ENCODE measurements at regions not wholly inside any gene's neighbourhood (a gene's known extent, or its start where the extent isn't known, plus 50 kb on each side); places are given as distances from the start of the nearest gene placed in this dataset.

- DNase-seq (ENCODE audit: low read depth in 2 of 3, low spot score in 1 of 3): no peak
Observed at GRCh38 chr11:15726221-15726746, 611.6 kb downstream of the INSC start.

GRCh38 chr11:15726893-15727519 lies 612.3 kb downstream of the INSC start:
- no peak for DNase-seq (ENCODE audit: low read depth in 2 of 3, low spot score in 1 of 3)

- no peak for DNase-seq (ENCODE audit: low read depth in 2 of 3, low spot score in 1 of 3)
Observed at GRCh38 chr11:15727520-15727914, 612.8 kb downstream of the INSC start.

GRCh38 chr11:15728207-15728606 lies 613.5 kb downstream of the INSC start:
- DNase-seq (ENCODE audit: low read depth in 2 of 3, low spot score in 1 of 3): no peak

- DNase-seq (ENCODE audit: low read depth in 2 of 3, low spot score in 1 of 3): no peak
Observed at GRCh38 chr11:15730263-15730994, 615.7 kb downstream of the INSC start.

- DNase-seq (ENCODE audit: low read depth in 2 of 3, low spot score in 1 of 3): no peak
Observed at GRCh38 chr11:15730995-15731385, 616.3 kb downstream of the INSC start.

- DNase-seq (ENCODE audit: low read depth in 2 of 3, low spot score in 1 of 3): no peak
Observed at GRCh38 chr11:15735706-15736105, 620.6 kb downstream of the SOX6 start.

- DNase-seq (ENCODE audit: low read depth in 2 of 3, low spot score in 1 of 3): no peak
Observed at GRCh38 chr11:15737320-15737719, 619.0 kb downstream of the SOX6 start.

- no peak for DNase-seq (ENCODE audit: low read depth in 2 of 3, low spot score in 1 of 3)
Observed at GRCh38 chr11:15738931-15739330, 617.4 kb downstream of the SOX6 start.

- no peak for DNase-seq (ENCODE audit: low read depth in 2 of 3, low spot score in 1 of 3)
Observed at GRCh38 chr11:15742626-15743519, 613.5 kb downstream of the SOX6 start.

GRCh38 chr11:15744693-15745092 lies 611.7 kb downstream of the SOX6 start:
- DNase-seq (ENCODE audit: low read depth in 2 of 3, low spot score in 1 of 3): no peak

- DNase-seq (ENCODE audit: low read depth in 2 of 3, low spot score in 1 of 3): no peak
Observed at GRCh38 chr11:15745266-15745665, 611.1 kb downstream of the SOX6 start.

GRCh38 chr11:15747671-15748070 lies 608.7 kb downstream of the SOX6 start:
- no peak for DNase-seq (ENCODE audit: low read depth in 2 of 3, low spot score in 1 of 3)

- DNase-seq (ENCODE audit: low read depth in 2 of 3, low spot score in 1 of 3): no peak
Observed at GRCh38 chr11:15748132-15748531, 608.2 kb downstream of the SOX6 start.

- DNase-seq (ENCODE audit: low read depth in 2 of 3, low spot score in 1 of 3): no peak
Observed at GRCh38 chr11:15748741-15749140, 607.6 kb downstream of the SOX6 start.

GRCh38 chr11:15750535-15751308 lies 605.6 kb downstream of the SOX6 start:
- DNase-seq (ENCODE audit: low read depth in 2 of 3, low spot score in 1 of 3): no peak

- DNase-seq (ENCODE audit: low read depth in 2 of 3, low spot score in 1 of 3): no peak
Observed at GRCh38 chr11:15754221-15754620, 602.1 kb downstream of the SOX6 start.

GRCh38 chr11:15757048-15757698 lies 599.2 kb downstream of the SOX6 start:
- no peak for DNase-seq (ENCODE audit: low read depth in 2 of 3, low spot score in 1 of 3)

GRCh38 chr11:15758857-15759465 lies 597.4 kb downstream of the SOX6 start:
- no peak for DNase-seq (ENCODE audit: low read depth in 2 of 3, low spot score in 1 of 3)

- DNase-seq (ENCODE audit: low read depth in 2 of 3, low spot score in 1 of 3): no peak
Observed at GRCh38 chr11:15761235-15761634, 595.1 kb downstream of the SOX6 start.
